ENCODE measurements at regions not wholly inside any gene's neighbourhood (a gene's known extent, or its start where the extent isn't known, plus 50 kb on each side); places are given as distances from the start of the nearest gene placed in this dataset.

DNA sequence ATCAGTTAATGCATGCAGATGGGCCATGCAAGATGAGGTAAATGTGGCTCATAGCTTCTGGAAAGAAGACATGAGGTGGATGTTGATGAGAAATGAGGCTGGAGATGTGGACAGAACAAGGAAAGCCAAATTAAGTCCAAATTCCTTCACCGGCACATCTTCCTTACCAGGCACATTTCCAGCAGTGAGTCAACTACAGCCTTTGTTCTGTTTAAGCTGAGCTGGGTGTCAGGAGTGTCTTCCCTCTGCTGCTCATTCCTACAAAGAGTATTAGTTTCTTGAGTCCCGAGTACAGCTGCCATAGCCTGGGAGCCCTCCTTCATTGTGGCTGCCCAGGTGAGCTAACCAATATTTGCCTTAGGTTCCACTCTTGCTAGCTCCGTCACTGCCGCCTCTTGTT lies 945.0 kb downstream of the SLC4A3 start:
- no peak for DNase-seq (ENCODE audit: low read depth)
- H3K27me3 ChIP-seq (ENCODE audit: control insufficient read depth, insufficient read depth, low read length): no peaks in the 10 kb centered on the region
- no peaks in the 10 kb centered on the region for H3K36me3 ChIP-seq (ENCODE audit: control insufficient read depth, insufficient read depth, low read length)
- TF ChIP-seq, protein P1, sequence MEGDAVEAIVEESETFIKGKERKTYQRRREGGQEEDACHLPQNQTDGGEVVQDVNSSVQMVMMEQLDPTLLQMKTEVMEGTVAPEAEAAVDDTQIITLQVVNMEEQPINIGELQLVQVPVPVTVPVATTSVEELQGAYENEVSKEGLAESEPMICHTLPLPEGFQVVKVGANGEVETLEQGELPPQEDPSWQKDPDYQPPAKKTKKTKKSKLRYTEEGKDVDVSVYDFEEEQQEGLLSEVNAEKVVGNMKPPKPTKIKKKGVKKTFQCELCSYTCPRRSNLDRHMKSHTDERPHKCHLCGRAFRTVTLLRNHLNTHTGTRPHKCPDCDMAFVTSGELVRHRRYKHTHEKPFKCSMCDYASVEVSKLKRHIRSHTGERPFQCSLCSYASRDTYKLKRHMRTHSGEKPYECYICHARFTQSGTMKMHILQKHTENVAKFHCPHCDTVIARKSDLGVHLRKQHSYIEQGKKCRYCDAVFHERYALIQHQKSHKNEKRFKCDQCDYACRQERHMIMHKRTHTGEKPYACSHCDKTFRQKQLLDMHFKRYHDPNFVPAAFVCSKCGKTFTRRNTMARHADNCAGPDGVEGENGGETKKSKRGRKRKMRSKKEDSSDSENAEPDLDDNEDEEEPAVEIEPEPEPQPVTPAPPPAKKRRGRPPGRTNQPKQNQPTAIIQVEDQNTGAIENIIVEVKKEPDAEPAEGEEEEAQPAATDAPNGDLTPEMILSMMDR (IDR thresholded peaks at IDR 0.05; ENCODE audit: insufficient read depth, low read length, poor library complexity, severe bottlenecking): no peak
- H3K4me3 ChIP-seq (ENCODE audit: low read depth, low read length): no peak overlapping the region

DNA sequence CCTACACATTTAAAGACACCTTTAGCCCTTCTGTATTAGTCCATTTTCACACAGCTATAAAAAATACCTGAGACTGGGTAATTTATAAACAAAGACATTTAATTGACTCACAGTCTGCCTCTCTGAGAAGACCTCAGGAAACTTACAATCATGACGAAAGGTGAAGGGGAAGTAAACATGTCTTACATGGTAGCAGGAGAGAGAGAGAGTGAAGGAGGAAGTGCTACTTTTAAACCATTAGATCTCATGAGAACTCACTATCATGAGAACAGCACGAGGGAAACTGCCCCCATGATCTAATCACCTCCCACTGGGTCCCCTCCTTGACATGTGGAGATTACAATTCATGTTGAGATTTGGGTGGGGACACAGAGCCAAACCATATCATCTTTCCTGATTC lies 946.6 kb downstream of the SLC4A3 start:
- H3K36me3 ChIP-seq (ENCODE audit: control insufficient read depth, insufficient read depth, low read length): no peaks in the 10 kb centered on the region
- no peak for DNase-seq (ENCODE audit: low read depth)

DNA sequence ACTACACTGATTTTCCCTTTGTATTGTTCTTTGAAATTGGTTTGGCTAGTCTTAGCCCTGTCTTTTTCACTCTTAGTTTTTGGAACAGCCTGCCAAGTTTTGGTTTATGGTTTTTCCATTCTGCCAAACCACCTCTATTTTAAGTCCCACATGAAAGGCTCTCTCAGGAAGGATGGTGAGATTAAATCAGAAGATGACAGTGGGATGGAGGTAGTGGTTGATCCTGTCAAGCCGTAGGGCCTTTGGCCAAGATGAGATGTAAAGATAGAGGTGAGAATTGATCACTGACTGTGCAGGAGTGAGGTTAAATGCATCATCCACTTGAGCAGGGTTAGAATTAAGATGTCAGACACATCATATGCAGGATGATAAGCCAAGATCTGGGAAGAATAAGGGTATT lies 948.5 kb downstream of the SLC4A3 start:
- TF ChIP-seq, protein P1 (IDR thresholded peaks at IDR 0.05; ENCODE audit: insufficient read depth, low read length, poor library complexity, severe bottlenecking): no peak
- DNase-seq (ENCODE audit: low read depth): no peak
- no peaks in the 10 kb centered on the region for H3K36me3 ChIP-seq (ENCODE audit: control insufficient read depth, insufficient read depth, low read length)
- no peak overlapping the region for H3K4me3 ChIP-seq (ENCODE audit: low read depth, low read length)
- no peaks in the 10 kb centered on the region for H3K27me3 ChIP-seq (ENCODE audit: control insufficient read depth, insufficient read depth, low read length)

More for the DNA sequence above, 946.6 kb downstream of the SLC4A3 start:
- Histone ChIP-seq H3K27me3 (ENCODE audit: control insufficient read depth, insufficient read depth, low read length) (no peaks in the 10 kb centered on the region), H3K4me3 (ENCODE audit: low read depth, low read length) (no peak overlapping the region)
- TF ChIP-seq, protein P1 (IDR thresholded peaks at IDR 0.05; ENCODE audit: insufficient read depth, low read length, poor library complexity, severe bottlenecking): no peak

DNA sequence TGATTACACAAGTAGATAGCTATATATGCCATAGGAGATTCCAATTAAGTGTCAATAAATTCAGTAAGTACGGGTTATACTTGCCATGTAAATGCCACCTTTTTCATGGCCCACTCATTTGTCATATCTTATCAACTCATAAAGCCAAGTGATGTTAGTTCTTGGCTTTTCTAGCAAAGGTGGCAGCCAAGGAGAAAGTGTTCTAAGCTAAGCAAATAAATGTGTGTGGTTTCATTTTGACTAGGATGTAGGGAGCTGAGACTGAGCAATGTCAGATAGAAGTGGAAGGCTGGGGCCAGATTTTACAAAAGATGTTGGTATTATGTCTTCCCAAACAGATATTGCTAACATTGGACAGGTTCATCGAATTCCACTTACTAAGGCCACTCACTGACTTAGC lies 952.0 kb downstream of the SLC4A3 start:
- DNase-seq (ENCODE audit: low read depth): no peak
- TF ChIP-seq, protein P1 (IDR thresholded peaks at IDR 0.05; ENCODE audit: insufficient read depth, low read length, poor library complexity, severe bottlenecking): no peak
- H3K36me3 ChIP-seq (ENCODE audit: control insufficient read depth, insufficient read depth, low read length): no peaks in the 10 kb centered on the region
- H3K27me3 ChIP-seq (ENCODE audit: control insufficient read depth, insufficient read depth, low read length): no peaks in the 10 kb centered on the region
- no peak overlapping the region for H3K4me3 ChIP-seq (ENCODE audit: low read depth, low read length)

DNA sequence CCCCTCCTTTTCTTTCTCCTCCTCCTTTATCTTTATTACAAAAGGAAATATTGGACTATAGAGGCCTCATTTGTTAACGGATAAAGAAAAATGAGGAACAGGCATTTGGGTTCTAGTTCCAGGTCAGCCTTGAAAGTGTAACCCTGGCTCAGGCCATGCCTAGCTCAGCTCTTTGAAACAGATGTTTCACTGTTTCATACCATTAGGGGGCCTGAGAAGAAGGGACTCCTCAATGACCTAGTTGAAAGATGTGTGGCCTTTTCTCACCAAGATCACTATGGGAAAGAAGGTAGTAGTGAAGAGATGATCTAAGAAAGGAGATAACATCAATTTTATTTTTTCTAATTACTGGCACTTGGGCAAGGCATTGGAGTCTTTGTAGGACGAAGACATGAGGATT lies 952.7 kb downstream of the SLC4A3 start:
- TF ChIP-seq, protein P1 (IDR thresholded peaks at IDR 0.05; ENCODE audit: insufficient read depth, low read length, poor library complexity, severe bottlenecking): no peak
- DNase-seq (ENCODE audit: low read depth): no peak
- H3K36me3 ChIP-seq (ENCODE audit: control insufficient read depth, insufficient read depth, low read length): no peaks in the 10 kb centered on the region
- no peaks in the 10 kb centered on the region for H3K27me3 ChIP-seq (ENCODE audit: control insufficient read depth, insufficient read depth, low read length)
- no peak overlapping the region for H3K4me3 ChIP-seq (ENCODE audit: low read depth, low read length)

DNA sequence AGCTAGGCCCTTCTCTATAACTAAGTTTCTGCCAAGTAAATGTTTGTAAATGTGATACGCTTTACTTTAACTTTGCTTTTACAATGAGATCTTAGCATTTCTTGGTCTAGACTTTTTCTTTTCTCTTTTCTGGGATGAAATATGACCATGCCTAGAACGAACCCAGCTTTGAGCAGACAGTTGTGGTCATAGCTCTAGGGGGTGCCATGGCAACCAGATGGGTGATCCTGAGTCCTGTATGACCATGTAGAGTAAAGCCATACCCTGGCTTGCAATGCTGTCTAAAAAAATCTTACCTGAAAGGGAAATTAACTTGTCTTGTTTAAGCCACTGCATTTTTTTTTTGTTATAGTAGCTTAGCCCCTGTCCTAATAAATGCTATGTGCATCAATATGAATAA lies 956.3 kb downstream of the SLC4A3 start:
- TF ChIP-seq, protein P1 (IDR thresholded peaks at IDR 0.05; ENCODE audit: insufficient read depth, low read length, poor library complexity, severe bottlenecking): no peak
- no peaks in the 10 kb centered on the region for H3K27me3 ChIP-seq (ENCODE audit: control insufficient read depth, insufficient read depth, low read length)
- no peaks in the 10 kb centered on the region for H3K36me3 ChIP-seq (ENCODE audit: control insufficient read depth, insufficient read depth, low read length)
- H3K4me3 ChIP-seq (ENCODE audit: low read depth, low read length): no peak overlapping the region
- no peak for DNase-seq (ENCODE audit: low read depth)

Data from kidney epithelial cell (primary cell).